K562 (cell line): ENCODE measurements at regions not wholly inside any gene's neighbourhood (a gene's known extent, or its start where the extent isn't known, plus 50 kb on each side); places are given as distances from the start of the nearest gene placed in this dataset.

Experiments used
- ATAC-seq: fragments of 200-7000 bp; cut with Tn5 transposase; 3 replicates; pipeline ENCODE4 v1.9.1; 2020; ENCODE audit warnings: moderate library complexity
- BruUV-seq: library from RNA; stranded (reverse); fragments of 400-500 nt; replicated peaks from 2 replicates; lab custom pipeline; 2021; lab: Mats Ljungman, UMichigan
- CTCF ChIA-PET: fragments of 300-600 bp; formaldehyde crosslinking; extraction: SDS; loops from one replicate; lab custom pipeline; 2021; ENCODE audit warnings: low intra/inter-chr PET ratio; lab: Yijun Ruan, JAX
- POLR2A ChIA-PET: fragments of 300-600, 350-650 bp; sonication (Branson Sonifier 250); formaldehyde crosslinking; extraction: SDS; loops from one replicate; lab custom pipeline; 2021; ENCODE audit warnings: antibody characterized with exemption, inconsistent platforms; lab: Yijun Ruan, JAX
- DNase-seq, 4 experiments: peaks; one replicate each; pipeline versions ENCODE4 v3.0.0 to v3.0.0-alpha.2; 2011 to 2018; ENCODE audit warnings: low spot score in 3 of 4, mixed read lengths in 3 of 4; ENCODE audit errors: extremely low read depth in 1 of 4
- FAIRE-seq: peaks from 2 replicates; lab custom pipeline; 2011; peaks lifted over from hg19 to GRCh38; lab: Jason Lieb, UNC
- H2AFZ ChIP-seq: 2 replicates; pipeline ENCODE4 v1.6.0; 2011; ENCODE audit warnings: low read depth, low read length, control low read depth, inconsistent platforms
- H3K27ac ChIP-seq: fragments of 200-600 bp; 3 replicates; pipeline ENCODE4 v1.8.0; 2011; ENCODE audit warnings: low read depth, mild to moderate bottlenecking, control low read depth, inconsistent platforms, low read length, moderate library complexity, mixed read lengths; ENCODE audit errors: extremely low read depth
- H3K27me3 ChIP-seq, 2 experiments: fragments of 300-600 bp in 1 of 2; 2 replicates in 1 of 2; 3 replicates in 1 of 2; pipeline versions ENCODE4 v1.6.0 to v1.8.0; 2011; ENCODE audit warnings: inconsistent platforms in 2 of 2, low read length in 2 of 2, mild to moderate bottlenecking in 1 of 2, mixed read lengths in 1 of 2, moderate library complexity in 1 of 2; ENCODE audit not compliant: control insufficient read depth in 2 of 2, insufficient read depth in 2 of 2
- H3K36me3 ChIP-seq: fragments of 300-600 bp; 3 replicates; pipeline ENCODE4 v1.8.0; 2011; ENCODE audit warnings: mild to moderate bottlenecking, low read length, inconsistent platforms; ENCODE audit not compliant: control insufficient read depth, insufficient read depth
- H3K4me1 ChIP-seq, 2 experiments: fragments of 200-600 bp in 1 of 2; replicated peaks in 1 of 2; 2 replicates in 1 of 2; 3 replicates in 1 of 2; pipeline versions ENCODE4 v1.5.1 to v1.8.0; 2011; ENCODE audit warnings: inconsistent platforms in 2 of 2, low read length in 2 of 2, mild to moderate bottlenecking in 1 of 2, mixed read lengths in 1 of 2, moderate library complexity in 1 of 2; ENCODE audit not compliant: control insufficient read depth in 2 of 2, insufficient read depth in 2 of 2
- H3K4me2 ChIP-seq: 2 replicates; pipeline ENCODE4 v1.6.1; 2011; ENCODE audit warnings: low read length, control low read depth, inconsistent platforms, mixed read lengths; ENCODE audit not compliant: insufficient read depth
- H3K4me3 ChIP-seq: fragments of 200-600 bp; sonication (generic), shearing (Covaris generic); 2 replicates; pipeline ENCODE4 v1.5.1; 2016; ENCODE audit warnings: control low read depth, inconsistent platforms
- H3K79me2 ChIP-seq: fragments of 200-600 bp; 3 replicates; pipeline ENCODE4 v1.8.0; 2011; ENCODE audit warnings: low read length, inconsistent platforms; ENCODE audit not compliant: control insufficient read depth, insufficient read depth
- H3K9ac ChIP-seq, 2 experiments: 2 replicates each; pipeline versions ENCODE4 v1.6.0 to v1.6.1; 2011; ENCODE audit warnings: low read depth in 2 of 2, low read length in 2 of 2, control low read depth in 1 of 2, inconsistent platforms in 1 of 2, mild to moderate bottlenecking in 1 of 2, mixed read lengths in 1 of 2; ENCODE audit not compliant: insufficient read depth in 1 of 2
- H3K9me1 ChIP-seq: one replicate; pipeline ENCODE4 v1.6.0; 2011; ENCODE audit warnings: inconsistent platforms, mild to moderate bottlenecking, low read length, moderate library complexity; ENCODE audit not compliant: control insufficient read depth, insufficient read depth
- H3K9me3 ChIP-seq: replicated peaks from 2 replicates; pipeline ENCODE4 v1.5.1; 2011; ENCODE audit warnings: low read depth, low read length, inconsistent platforms; ENCODE audit not compliant: control insufficient read depth, insufficient read depth
- H4K20me1 ChIP-seq: replicated peaks from 2 replicates; pipeline ENCODE4 v1.6.1; 2011; ENCODE audit warnings: low read length, inconsistent platforms, mixed read lengths; ENCODE audit not compliant: control insufficient read depth, insufficient read depth
- FOXK2 ChIP-seq, 2 experiments: fragments of 450-650 bp; IDR thresholded peaks in 1 of 2; conservative IDR thresholded peaks in 1 of 2; 2 replicates each; pipeline ENCODE4 v1.6.1; 2016; ENCODE audit warnings: low read depth in 2 of 2, mild to moderate bottlenecking in 1 of 2
- HDAC1 ChIP-seq, 2 experiments: fragments of 450-650 bp; IDR thresholded peaks; 2 replicates each; pipeline ENCODE4 v1.6.1; 2016 to 2017; ENCODE audit warnings: inconsistent platforms in 1 of 2, mild to moderate bottlenecking in 1 of 2, moderate library complexity in 1 of 2
- NFIX ChIP-seq: fragments of 250-450 bp; sonication (Bioruptor Pico); IDR thresholded peaks from 2 replicates; pipeline ENCODE4 v1.4.0; 2020; ENCODE audit warnings: low read depth, mild to moderate bottlenecking, moderate library complexity
- ZNF280A ChIP-seq: fragments of 450-650 bp; IDR thresholded peaks from 2 replicates; pipeline ENCODE4 v1.6.1; 2018; ENCODE audit warnings: mild to moderate bottlenecking, low read depth; ENCODE audit not compliant: partially characterized antibody
- WGBS: fragments of 100-300 bp; shearing (Covaris generic); methylation state at CpG from one replicate; pipeline ENCODE4 v1.1.6; 2016; ENCODE audit warnings: low coverage, mixed read lengths; ENCODE audit not compliant: insufficient coverage; ENCODE audit errors: missing lambda C conversion rate; 5-methylcytosine and 5-hydroxymethylcytosine counted together
- in situ Hi-C: fragments of 300-500 bp; cut with MboI; formaldehyde crosslinking; loops from 4 replicates; pipeline ENCODE4 v1.15.0; 2018; ENCODE audit warnings: inconsistent platforms, mixed read lengths
- intact Hi-C: fragments of 100-400 bp; cut with micrococcal nuclease; formaldehyde crosslinking; loops from 2 replicates; pipeline ENCODE4 v1.14.2; 2022

GRCh38 chr14:22494486-22495135 is 94.4 kb downstream of the DAD1 start:
- ChIA-PET POLR2A (no interaction called here), CTCF (no interaction called here)
- no TSS peak for BruUV-seq
- Histone ChIP-seq H2AFZ (no peak overlapping the region), H3K9me3 (no peaks in the 10 kb centered on the region), H3K36me3 (no peaks in the 10 kb centered on the region), H3K4me2 (no peak overlapping the region), H3K9ac (no peak overlapping the region), H4K20me1 (no peaks in the 10 kb centered on the region), H3K4me3 (no peak overlapping the region), H3K27me3 (peaks cover 2 to 19% of the 10 kb centered on the region in 2 experiments; a peak in 4 of 5 replicates), H3K27ac (no peak overlapping the region), H3K4me1 (no peaks in the 10 kb centered on the region; a peak in 1 of 5 replicates), H3K9me1 (no peaks in the 10 kb centered on the region), H3K79me2 (no peaks in the 10 kb centered on the region)
- no peak for TF ChIP-seq HDAC1 (IDR thresholded peaks at IDR 0.05)
- no peak for TF ChIP-seq NFIX (CRISPR knock-in tag)
- TF ChIP-seq FOXK2 (conservative IDR thresholded peaks at IDR 0.05 in 1 of 2, IDR thresholded peaks at IDR 0.05 in 1 of 2; ENCODE audit: low read depth in 2 of 2): no peak
- no peak for TF ChIP-seq ZNF280A
- DNase-seq: no peak
- no peak for FAIRE-seq
- intact Hi-C loops (no loop called here), in situ Hi-C loops (no loop called here)
- WGBS: 3% methylated on average over 4 of the region's 5 CpGs
- ATAC-seq: no peak
